ENCODE measurements at regions not wholly inside any gene's neighbourhood (a gene's known extent, or its start where the extent isn't known, plus 50 kb on each side); places are given as distances from the start of the nearest gene placed in this dataset.
A peak's percentile ranks its signal among the peaks of the same experiment; 100 is the strongest.

GRCh38 chr3:41103200-41103599 is 96.1 kb upstream of the CTNNB1 start:
- DNase-seq (ENCODE audit: low read depth) = no peak

GRCh38 chr3:41104147-41104546 is 95.2 kb upstream of the CTNNB1 start:
- DNase-seq (ENCODE audit: low read depth) = no peak

- DNase-seq (ENCODE audit: low read depth) = no peak
These were observed 92.6 kb upstream of the CTNNB1 start for GRCh38 chr3:41106691-41107090.

GRCh38 chr3:41111011-41111410 is 88.3 kb upstream of the CTNNB1 start:
- no peak for DNase-seq (ENCODE audit: low read depth)

GRCh38 chr3:41112466-41112865 is 86.8 kb upstream of the CTNNB1 start:
- no peak for DNase-seq (ENCODE audit: low read depth)

GRCh38 chr3:41115069-41115468 is 84.2 kb upstream of the CTNNB1 start:
- no peak for DNase-seq (ENCODE audit: low read depth)

- no peak for DNase-seq (ENCODE audit: low read depth)
These were observed 82.5 kb upstream of the CTNNB1 start for GRCh38 chr3:41116851-41117250.

- DNase-seq (ENCODE audit: low read depth) = peak; percentile 94
These were observed 81.9 kb upstream of the CTNNB1 start for GRCh38 chr3:41117398-41117870.

- DNase-seq (ENCODE audit: low read depth) = no peak
These were observed 80.6 kb upstream of the CTNNB1 start for GRCh38 chr3:41118461-41119390.

GRCh38 chr3:41120460-41120859 is 78.8 kb upstream of the CTNNB1 start:
- no peak for DNase-seq (ENCODE audit: low read depth)

GRCh38 chr3:41125258-41125657 is 74.0 kb upstream of the CTNNB1 start:
- no peak for DNase-seq (ENCODE audit: low read depth)

GRCh38 chr3:41126472-41126871 is 72.8 kb upstream of the CTNNB1 start:
- no peak for DNase-seq (ENCODE audit: low read depth)

- no peak for DNase-seq (ENCODE audit: low read depth)
These were observed 72.3 kb upstream of the CTNNB1 start for GRCh38 chr3:41126961-41127360.

- DNase-seq (ENCODE audit: low read depth) = no peak
These were observed 71.9 kb upstream of the CTNNB1 start for GRCh38 chr3:41127414-41127813.

GRCh38 chr3:41129731-41130130 is 69.6 kb upstream of the CTNNB1 start:
- no peak for DNase-seq (ENCODE audit: low read depth)

- DNase-seq (ENCODE audit: low read depth) = no peak
These were observed 68.1 kb upstream of the CTNNB1 start for GRCh38 chr3:41131224-41131623.

GRCh38 chr3:41137686-41138111 is 61.6 kb upstream of the CTNNB1 start:
- DNase-seq (ENCODE audit: low read depth) = peak; percentile 10

GRCh38 chr3:41138146-41138545 is 61.2 kb upstream of the CTNNB1 start:
- DNase-seq (ENCODE audit: low read depth) = no peak

GRCh38 chr3:41138601-41139000 is 60.7 kb upstream of the CTNNB1 start:
- DNase-seq (ENCODE audit: low read depth) = no peak

- no peak for DNase-seq (ENCODE audit: low read depth)
These were observed 59.1 kb upstream of the CTNNB1 start for GRCh38 chr3:41140242-41140641.

GRCh38 chr3:41141433-41142167 is 57.7 kb upstream of the CTNNB1 start:
- no peak for DNase-seq (ENCODE audit: low read depth)

GRCh38 chr3:41143421-41144031 is 55.8 kb upstream of the CTNNB1 start:
- no peak for DNase-seq (ENCODE audit: low read depth)

- no peak for DNase-seq (ENCODE audit: low read depth)
These were observed 54.7 kb upstream of the CTNNB1 start for GRCh38 chr3:41144631-41145030.

Data from amniotic epithelial cell (primary cell).